Mucosa of descending colon (tissue), 3 donors: ENCODE measurements at regions not wholly inside any gene's neighbourhood (a gene's known extent, or its start where the extent isn't known, plus 50 kb on each side); places are given as distances from the start of the nearest gene placed in this dataset.
"Not testable (repeated sequence)": the region's sequence is repeated elsewhere in the genome, so short reads cannot be mapped to it uniquely, and the experiment has no call there.

ENCODE experiments used
- ATAC-seq: fragments of 200-7000 bp; cut with Tn5 transposase; one replicate; pipeline ENCODE4 v1.9.1; 2020; ENCODE audit warnings: mild to moderate bottlenecking, moderate library complexity
- DNase-seq, 3 donors: peaks; one replicate each; pipeline ENCODE4 v3.0.0-alpha.2; 2020
- H3K36me3 ChIP-seq: fragments of 200-600 bp; one replicate; pipeline ENCODE4 v1.8.0; 2021; ENCODE audit warnings: low read depth, mild to moderate bottlenecking
- H3K4me1 ChIP-seq: fragments of 200-600 bp; one replicate; pipeline ENCODE4 v1.8.0; 2021; ENCODE audit warnings: low read depth, mild to moderate bottlenecking
- H3K4me3 ChIP-seq: fragments of 200-600 bp; one replicate; pipeline ENCODE4 v1.8.0; 2021; ENCODE audit warnings: mild to moderate bottlenecking
- H3K9me3 ChIP-seq: fragments of 200-600 bp; one replicate; pipeline ENCODE4 v1.8.0; 2021; ENCODE audit warnings: mild to moderate bottlenecking
- CTCF ChIP-seq: fragments of 200-600 bp; IDR thresholded peaks from one replicate; pipeline ENCODE4 v1.8.0; 2022; ENCODE audit warnings: antibody characterized with exemption, mild to moderate bottlenecking
- intact Hi-C, 2 donors: fragments of 100-400 bp; cut with DNase I in 1 of 2; cut with micrococcal nuclease in 1 of 2; formaldehyde crosslinking; loops; one replicate each; pipeline versions ENCODE4 v1.11.0 to v1.11.1; 2022; cut with DNase I, micrococcal nuclease
- donor health status: DM: no; HTN: no; CAD: no; lungs with moderate emphysema.
- donor health status: DM: no; HTN: no; CAD: no.
- donor health status: DM: no; HTN: yes; CAD: no.

- no peak for TF ChIP-seq CTCF
- H3K36me3 ChIP-seq, result no peaks in the 10 kb centered on the region
- no peaks in the 10 kb centered on the region for H3K9me3 ChIP-seq
- intact Hi-C loops, result no loop called here
- DNase-seq, result no peak
- ATAC-seq, result no peak
- no peaks in the 10 kb centered on the region for H3K4me1 ChIP-seq
- H3K4me3 ChIP-seq, result no peak overlapping the region
These were observed 1410.5 kb upstream of the CDH18 start for GRCh38 chr5:21398511-21398910.

DNA sequence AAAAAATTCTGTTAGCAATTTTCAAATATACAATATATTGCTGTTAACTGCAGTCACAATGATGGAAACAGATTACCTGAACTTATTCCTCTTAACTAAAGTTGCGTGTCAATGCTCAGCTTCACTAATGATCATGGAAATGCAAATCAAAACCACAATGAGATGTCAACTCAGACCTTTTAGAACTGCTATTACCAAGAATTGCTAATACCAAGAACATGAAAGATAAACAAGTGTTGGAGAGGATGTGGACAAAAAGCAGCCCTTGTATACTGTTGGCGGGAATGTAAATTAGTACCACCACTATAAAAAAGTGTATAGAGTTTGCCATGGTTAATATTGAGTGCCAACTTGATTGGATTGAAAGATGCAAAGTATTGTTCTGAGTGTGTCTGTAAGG lies 1409.7 kb upstream of the CDH18 start:
- H3K4me3 ChIP-seq, result no peak overlapping the region
- intact Hi-C loops, result no loop called here
- no peak for TF ChIP-seq CTCF

GRCh38 chr5:21391506-21391905 lies 1403.5 kb upstream of the CDH18 start:
- DNase-seq (no peak), ATAC-seq (no peak)
- intact Hi-C loops, result no loop called here

More for the DNA sequence above, 1409.7 kb upstream of the CDH18 start:
- DNase-seq (no peak), ATAC-seq (no peak)
- no peaks in the 10 kb centered on the region for H3K4me1 ChIP-seq
- H3K36me3 ChIP-seq, result no peaks in the 10 kb centered on the region
- no peaks in the 10 kb centered on the region for H3K9me3 ChIP-seq

GRCh38 chr5:21360754-21361153 lies 1372.8 kb upstream of the CDH18 start:
- H3K4me3 ChIP-seq, DNase-seq, H3K4me1 ChIP-seq, intact Hi-C loops, ATAC-seq, H3K9me3 ChIP-seq, H3K36me3 ChIP-seq: not testable (repeated sequence)

More at GRCh38 chr5:21391506-21391905, 1403.5 kb upstream of the CDH18 start:
- H3K9me3 ChIP-seq, result no peaks in the 10 kb centered on the region
- H3K36me3 ChIP-seq, result no peaks in the 10 kb centered on the region
- H3K4me1 ChIP-seq, result no peaks in the 10 kb centered on the region
- no peak for TF ChIP-seq CTCF
- H3K4me3 ChIP-seq, result no peak overlapping the region

- H3K4me1 ChIP-seq, H3K9me3 ChIP-seq, H3K4me3 ChIP-seq, DNase-seq, H3K36me3 ChIP-seq, intact Hi-C loops: not testable (repeated sequence)
- ATAC-seq, result peak; percentile 14
These were observed 1353.9 kb upstream of the CDH18 start for GRCh38 chr5:21341948-21342261.

DNA sequence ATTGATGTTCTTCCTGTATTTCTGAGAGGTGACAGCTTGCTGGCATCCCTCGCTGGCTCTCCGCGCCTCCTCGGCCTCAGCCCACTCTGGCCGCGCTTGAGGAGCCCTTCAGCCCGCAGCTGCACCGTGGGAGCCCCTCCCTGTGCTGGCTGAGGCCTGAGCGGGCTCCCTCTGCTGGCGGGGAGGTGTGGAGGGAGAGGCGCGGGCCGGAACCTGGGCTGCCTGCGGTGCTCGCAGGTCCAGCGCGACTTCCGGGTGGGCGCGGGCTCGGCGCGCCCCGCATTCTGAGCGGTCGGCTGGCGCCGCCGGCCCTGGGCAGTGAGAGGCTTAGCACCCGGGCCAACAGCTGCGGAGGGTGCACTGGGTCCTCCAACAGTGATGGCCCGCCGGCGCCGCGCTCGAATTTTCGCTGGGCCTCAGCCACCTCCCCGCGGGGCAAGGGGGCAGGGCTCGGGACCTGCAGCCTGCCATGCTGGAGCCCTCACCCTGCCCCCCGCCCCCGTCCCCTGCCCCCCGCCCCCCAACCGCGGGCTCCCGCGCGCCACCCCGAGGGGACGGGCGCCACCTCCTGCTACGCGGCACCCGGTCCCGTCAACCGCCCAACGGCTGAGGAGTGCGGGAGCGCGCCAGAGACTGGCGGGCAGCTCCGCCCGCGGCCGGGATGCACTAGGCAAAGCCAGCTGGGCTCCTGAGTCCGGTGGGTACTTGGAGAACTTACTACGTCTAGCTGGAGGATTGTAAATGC lies 1353.4 kb upstream of the CDH18 start:
- H3K9me3 ChIP-seq, H3K4me3 ChIP-seq, H3K4me1 ChIP-seq, H3K36me3 ChIP-seq, intact Hi-C loops: not testable (repeated sequence)
- DNase-seq (peak in 2 of 3 donors; percentile 24 to 51), ATAC-seq (peak; percentile 53)

DNA sequence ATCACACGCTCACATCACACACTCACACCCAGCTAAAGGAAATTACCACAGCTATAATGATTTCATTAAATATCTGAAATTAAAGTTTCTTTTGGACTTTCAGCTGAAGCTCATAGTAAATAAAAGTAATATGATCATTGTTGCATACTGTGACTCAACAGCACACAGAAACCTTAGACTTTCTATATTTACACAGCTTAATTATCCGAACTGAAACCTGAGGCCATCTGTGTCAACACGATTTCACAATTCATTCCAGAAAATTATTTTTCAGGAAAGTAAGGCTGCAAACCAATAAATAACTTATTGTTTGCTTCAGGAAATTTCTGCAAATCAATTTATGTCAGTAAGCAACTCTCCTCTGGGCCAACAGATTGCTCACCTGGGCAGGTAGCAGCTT lies 1352.2 kb upstream of the CDH18 start:
- intact Hi-C loops, H3K36me3 ChIP-seq, ATAC-seq, H3K9me3 ChIP-seq, H3K4me1 ChIP-seq, DNase-seq, H3K4me3 ChIP-seq: not testable (repeated sequence)

DNA sequence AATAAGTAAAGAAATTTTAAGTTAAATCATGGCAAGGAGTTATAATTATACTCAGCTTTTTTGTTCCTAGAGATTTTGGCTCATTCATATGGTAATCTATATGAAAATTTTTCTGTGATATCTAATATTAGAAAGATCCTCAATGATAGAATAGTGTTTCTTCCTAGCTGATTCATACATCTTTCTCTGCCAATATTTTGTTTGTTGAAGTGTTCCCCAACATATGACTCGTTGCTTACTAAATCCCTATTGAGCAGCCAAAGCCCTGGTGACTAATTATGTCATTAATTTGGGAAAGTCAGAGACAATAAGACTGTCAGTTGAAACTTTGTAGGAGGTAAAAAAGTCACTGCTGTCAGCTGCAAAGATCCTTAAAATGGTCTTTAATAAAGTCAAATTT lies 1348.5 kb upstream of the CDH18 start:
- H3K9me3 ChIP-seq, ATAC-seq, H3K4me1 ChIP-seq, DNase-seq, H3K4me3 ChIP-seq, intact Hi-C loops, H3K36me3 ChIP-seq: not testable (repeated sequence)

DNA sequence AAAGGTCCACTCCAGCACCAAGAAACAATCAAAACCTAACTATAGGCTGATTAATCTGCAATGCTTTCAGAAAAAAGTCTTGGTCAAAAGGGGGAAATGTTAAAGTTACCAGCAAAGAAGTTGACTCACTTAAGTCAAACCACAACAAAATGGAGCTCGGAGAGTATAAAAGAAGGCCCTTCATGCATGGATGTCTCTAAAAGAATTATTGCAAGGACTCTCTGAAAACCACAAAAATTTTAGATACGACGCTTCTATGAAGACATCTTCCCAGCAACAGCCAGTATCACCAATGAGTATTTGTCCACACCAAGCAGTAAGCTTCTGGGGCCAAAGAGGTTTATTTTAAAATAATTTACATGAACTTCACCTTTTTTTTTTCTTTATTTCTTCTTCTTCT lies 1327.4 kb upstream of the CDH18 start:
- H3K4me1 ChIP-seq, intact Hi-C loops, H3K36me3 ChIP-seq, H3K9me3 ChIP-seq, ATAC-seq, DNase-seq, H3K4me3 ChIP-seq: not testable (repeated sequence)

DNA sequence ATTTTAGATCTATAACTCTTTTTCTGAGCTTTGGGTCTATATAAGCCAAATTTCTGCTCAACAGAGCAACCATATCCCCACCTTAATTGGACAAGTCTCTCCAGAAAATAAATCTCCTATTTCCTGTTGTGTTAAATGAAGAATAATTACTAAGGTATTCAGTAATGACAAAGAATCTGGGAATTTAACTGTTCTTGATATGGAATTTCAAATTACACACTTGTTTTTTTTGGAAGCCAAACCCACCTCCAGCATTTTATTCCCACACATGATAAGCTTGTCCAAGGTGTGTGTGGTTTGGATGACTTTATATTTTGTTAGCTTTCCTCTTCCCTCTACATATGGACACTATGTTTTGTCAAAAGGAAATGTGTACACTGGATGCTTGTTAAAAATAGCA lies 1313.2 kb upstream of the CDH18 start:
- H3K4me1 ChIP-seq, ATAC-seq, H3K4me3 ChIP-seq, H3K36me3 ChIP-seq, intact Hi-C loops, DNase-seq, H3K9me3 ChIP-seq: not testable (repeated sequence)

DNA sequence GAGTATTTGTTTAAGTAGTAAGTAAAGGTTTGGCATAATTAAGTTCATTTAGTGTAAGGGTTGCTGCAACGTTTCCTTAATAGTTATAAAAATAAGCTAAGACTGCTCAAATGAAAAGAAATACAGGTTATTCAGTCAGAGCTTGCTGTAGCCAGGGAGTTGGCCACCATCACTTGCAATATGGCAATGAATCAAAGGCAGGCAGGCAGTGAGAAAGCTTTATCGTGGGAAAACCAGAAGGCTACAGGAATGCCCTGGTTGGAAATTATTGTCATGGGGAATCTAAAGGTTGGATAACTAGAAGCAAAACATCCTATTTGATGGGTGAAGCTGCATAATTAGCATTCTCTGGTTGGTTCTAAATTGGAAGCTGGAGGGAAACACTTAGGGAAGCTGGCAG lies 1286.4 kb upstream of the CDH18 start:
- H3K36me3 ChIP-seq, H3K4me3 ChIP-seq, DNase-seq, ATAC-seq, H3K4me1 ChIP-seq, intact Hi-C loops: not testable (repeated sequence)
- H3K9me3 ChIP-seq, result peaks cover 14% of the 10 kb centered on the region
